ENCODE measurements at regions not wholly inside any gene's neighbourhood (a gene's known extent, or its start where the extent isn't known, plus 50 kb on each side); places are given as distances from the start of the nearest gene placed in this dataset.

DNA sequence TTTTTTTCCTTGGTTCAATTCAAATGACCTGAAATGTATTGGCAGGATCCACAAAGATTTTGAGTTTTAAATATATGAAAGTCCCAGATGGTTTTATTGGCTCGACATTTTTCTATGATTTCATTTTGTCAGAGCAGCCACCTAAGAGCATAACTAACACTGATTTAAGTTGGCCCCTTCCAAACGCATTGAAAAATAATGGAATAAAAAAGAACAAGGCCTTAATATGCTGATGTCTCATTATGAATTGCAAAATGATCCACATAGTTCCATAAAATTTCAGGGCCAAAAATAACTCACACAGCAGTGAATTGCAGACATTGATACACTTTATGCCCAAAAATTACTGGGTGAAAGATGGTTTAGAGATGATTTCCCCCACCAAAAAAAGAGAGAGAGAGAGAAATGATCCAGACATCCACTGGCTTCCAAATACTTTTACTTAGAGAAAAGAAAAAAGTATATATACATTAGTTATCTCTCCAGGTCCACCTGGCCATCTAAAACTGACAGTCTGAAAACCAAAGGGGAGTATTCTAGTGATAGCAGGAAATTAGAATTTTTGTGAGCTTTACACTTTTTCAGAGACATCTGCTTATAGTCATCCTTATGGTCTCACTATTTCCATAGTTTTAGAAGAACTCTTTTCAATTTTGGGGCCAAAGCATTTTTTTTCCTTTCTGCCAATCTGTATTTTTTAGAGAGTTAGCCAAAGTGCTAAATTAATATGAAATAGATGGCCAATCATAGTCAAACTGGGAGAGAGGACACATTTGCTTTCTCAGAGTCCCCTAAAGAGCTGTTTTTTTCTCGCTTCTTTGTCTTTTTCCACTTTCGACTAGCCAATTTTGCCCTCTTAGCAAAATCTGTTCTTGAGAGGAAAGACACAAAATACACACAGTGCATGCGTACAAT lies 213.5 kb upstream of the RND3 start:
- Histone ChIP-seq H2AFZ (ENCODE audit: low read length) (no peak overlapping the region), H3K4me2 (ENCODE audit: low read length) (no peak overlapping the region), H3K27ac (ENCODE audit: low read length) (no peak overlapping the region), H3K4me1 (ENCODE audit: insufficient read depth, low read length) (peaks cover 35% of the 10 kb centered on the region), H3K4me3 (ENCODE audit: low read length) (no peak overlapping the region), H4K20me1 (ENCODE audit: low read length) (no peaks in the 10 kb centered on the region), H3K9me3 (ENCODE audit: low read length) (no peaks in the 10 kb centered on the region), H3F3A (ENCODE audit: low read length, unreplicated experiment) (no peaks in the 10 kb centered on the region), H3K27me3 (ENCODE audit: low read length) (no peaks in the 10 kb centered on the region), H3K9me2 (replicated peaks; ENCODE audit: low read length) (no peaks in the 10 kb centered on the region), H3K36me3 (ENCODE audit: low read depth, low read length) (no peaks in the 10 kb centered on the region), H3K9ac (ENCODE audit: low read length) (no peak overlapping the region), H3K79me2 (ENCODE audit: low read length) (no peaks in the 10 kb centered on the region)
- POLR2A ChIA-PET (ENCODE audit: unreplicated experiment) = no interaction called here
- intact Hi-C loops (cut with micrococcal nuclease) = loop anchor here (10.0 kb wide), 2 partner anchors 234 to 464 kb away; no protein-coding TSS in a partner anchor
- DNase-seq = no peak
- BruUV-seq (replicated peaks) = no TSS peak
- TF ChIP-seq, protein P1, sequence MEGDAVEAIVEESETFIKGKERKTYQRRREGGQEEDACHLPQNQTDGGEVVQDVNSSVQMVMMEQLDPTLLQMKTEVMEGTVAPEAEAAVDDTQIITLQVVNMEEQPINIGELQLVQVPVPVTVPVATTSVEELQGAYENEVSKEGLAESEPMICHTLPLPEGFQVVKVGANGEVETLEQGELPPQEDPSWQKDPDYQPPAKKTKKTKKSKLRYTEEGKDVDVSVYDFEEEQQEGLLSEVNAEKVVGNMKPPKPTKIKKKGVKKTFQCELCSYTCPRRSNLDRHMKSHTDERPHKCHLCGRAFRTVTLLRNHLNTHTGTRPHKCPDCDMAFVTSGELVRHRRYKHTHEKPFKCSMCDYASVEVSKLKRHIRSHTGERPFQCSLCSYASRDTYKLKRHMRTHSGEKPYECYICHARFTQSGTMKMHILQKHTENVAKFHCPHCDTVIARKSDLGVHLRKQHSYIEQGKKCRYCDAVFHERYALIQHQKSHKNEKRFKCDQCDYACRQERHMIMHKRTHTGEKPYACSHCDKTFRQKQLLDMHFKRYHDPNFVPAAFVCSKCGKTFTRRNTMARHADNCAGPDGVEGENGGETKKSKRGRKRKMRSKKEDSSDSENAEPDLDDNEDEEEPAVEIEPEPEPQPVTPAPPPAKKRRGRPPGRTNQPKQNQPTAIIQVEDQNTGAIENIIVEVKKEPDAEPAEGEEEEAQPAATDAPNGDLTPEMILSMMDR (conservative IDR thresholded peaks at IDR 0.05; ENCODE audit: low read depth, low read length) = no peak
- TF ChIP-seq EZH2phosphoT487 (IDR thresholded peaks at IDR 0.05; ENCODE audit: borderline replicate concordance, low read length) (no peak), EZH2 (IDR thresholded peaks at IDR 0.05; ENCODE audit: low read length, unreplicated experiment) (no peak)
- ATAC-seq = no peak
- CTCF ChIA-PET = no interaction called here

DNA sequence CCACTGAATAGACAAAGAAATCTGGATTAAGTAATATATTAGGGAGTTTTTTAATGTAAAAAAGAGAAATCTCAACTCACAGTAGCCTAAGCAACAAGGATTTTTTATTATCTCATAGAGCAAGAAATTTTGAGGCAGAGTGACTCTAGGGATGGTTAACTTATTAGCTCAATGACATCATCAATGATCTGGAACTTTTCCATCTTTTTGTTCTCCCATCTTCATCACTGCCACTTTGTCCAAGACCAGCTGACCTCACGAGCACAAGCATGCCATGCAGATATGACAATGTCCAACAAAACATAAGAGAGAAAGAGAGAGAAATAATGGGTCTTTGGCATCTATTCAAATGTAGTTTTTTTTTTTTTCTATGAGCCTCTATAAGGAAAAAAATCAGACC lies 211.8 kb upstream of the RND3 start:
- intact Hi-C loops (cut with micrococcal nuclease) = no loop called here
- Histone ChIP-seq H3K4me1 (ENCODE audit: insufficient read depth, low read length) (peaks cover 29% of the 10 kb centered on the region), H3K4me3 (ENCODE audit: low read length) (no peak overlapping the region), H3K4me2 (ENCODE audit: low read length) (no peak overlapping the region), H3K9me3 (ENCODE audit: low read length) (no peaks in the 10 kb centered on the region), H3K36me3 (ENCODE audit: low read depth, low read length) (no peaks in the 10 kb centered on the region), H3K9me2 (replicated peaks; ENCODE audit: low read length) (no peaks in the 10 kb centered on the region), H3K27me3 (ENCODE audit: low read length) (no peaks in the 10 kb centered on the region), H3F3A (ENCODE audit: low read length, unreplicated experiment) (no peaks in the 10 kb centered on the region), H2AFZ (ENCODE audit: low read length) (no peak overlapping the region), H4K20me1 (ENCODE audit: low read length) (no peaks in the 10 kb centered on the region), H3K27ac (ENCODE audit: low read length) (no peak overlapping the region), H3K79me2 (ENCODE audit: low read length) (no peaks in the 10 kb centered on the region), H3K9ac (ENCODE audit: low read length) (no peak overlapping the region)
- DNase-seq (no peak), ATAC-seq (no peak)
- TF ChIP-seq EZH2 (IDR thresholded peaks at IDR 0.05; ENCODE audit: low read length, unreplicated experiment) = no peak
- TF ChIP-seq, protein P1 (conservative IDR thresholded peaks at IDR 0.05; ENCODE audit: low read depth, low read length) = no peak
- no peak for TF ChIP-seq EZH2phosphoT487 (IDR thresholded peaks at IDR 0.05; ENCODE audit: borderline replicate concordance, low read length)
- BruUV-seq (replicated peaks) = no TSS peak
- CTCF ChIA-PET = no interaction called here
- POLR2A ChIA-PET (ENCODE audit: unreplicated experiment) = interaction anchor here (0.6 kb wide), 1 partner anchor 219 kb away, joined by 4 read pairs; no protein-coding TSS in a partner anchor

Data from PC-3 (cell line).